H9 (cell line): ENCODE measurements at regions not wholly inside any gene's neighbourhood (a gene's known extent, or its start where the extent isn't known, plus 50 kb on each side); places are given as distances from the start of the nearest gene placed in this dataset.

ENCODE experiments used
- DNase-seq: peaks from one replicate; pipeline ENCODE4 v3.0.0-alpha.2; 2017
- H2AFZ ChIP-seq: one replicate; pipeline ENCODE4 v1.6.1; 2013; ENCODE audit warnings: mild to moderate bottlenecking, low read length, control low read depth, moderate library complexity
- H2AK5ac ChIP-seq: 2 replicates; pipeline ENCODE4 v1.6.1; 2013; ENCODE audit warnings: low read length, control low read depth, mixed read lengths; ENCODE audit not compliant: insufficient read length
- H2BK120ac ChIP-seq: one replicate; pipeline ENCODE4 v1.6.1; 2013; ENCODE audit warnings: low read depth, mild to moderate bottlenecking, low read length, control low read depth, inconsistent platforms; ENCODE audit not compliant: poor library complexity, severe bottlenecking
- H2BK12ac ChIP-seq: 2 replicates; pipeline ENCODE4 v1.6.1; 2013; ENCODE audit warnings: low read length, control low read depth, mixed read lengths, low read depth; ENCODE audit not compliant: insufficient read length
- H2BK15ac ChIP-seq: 2 replicates; pipeline ENCODE4 v1.6.1; 2013; ENCODE audit warnings: low read depth, low read length, control low read depth
- H2BK20ac ChIP-seq: one replicate; pipeline ENCODE4 v1.6.1; 2013; ENCODE audit warnings: low read depth, mild to moderate bottlenecking, low read length, control low read depth, inconsistent platforms; ENCODE audit not compliant: poor library complexity, severe bottlenecking
- H2BK5ac ChIP-seq: 2 replicates; pipeline ENCODE4 v1.6.1; 2013; ENCODE audit warnings: low read length, control low read depth, mixed read lengths; ENCODE audit not compliant: insufficient read length
- H3K14ac ChIP-seq: 2 replicates; pipeline ENCODE4 v1.6.1; 2013; ENCODE audit warnings: low read length, control low read depth; ENCODE audit not compliant: insufficient read depth
- H3K18ac ChIP-seq: 2 replicates; pipeline ENCODE4 v1.6.1; 2013; ENCODE audit warnings: low read depth, mild to moderate bottlenecking, mixed read lengths, low read length, control low read depth; ENCODE audit not compliant: insufficient read length
- H3K23ac ChIP-seq: 2 replicates; pipeline ENCODE4 v1.6.1; 2013; ENCODE audit warnings: low read length, control low read depth, mixed read lengths, low read depth; ENCODE audit not compliant: insufficient read length
- H3K23me2 ChIP-seq: 2 replicates; pipeline ENCODE4 v1.6.1; 2013; ENCODE audit warnings: low read depth, mild to moderate bottlenecking, mixed read lengths, low read length, control low read depth; ENCODE audit not compliant: insufficient read length, poor library complexity, severe bottlenecking
- H3K27ac ChIP-seq: 2 replicates; pipeline ENCODE4 v1.5.1; 2013; ENCODE audit warnings: low read length, control low read depth, mixed read lengths, low read depth; ENCODE audit not compliant: insufficient read length
- H3K27me3 ChIP-seq: 2 replicates; pipeline ENCODE4 v1.6.1; 2013; ENCODE audit warnings: low read length, control low read depth, inconsistent platforms; ENCODE audit not compliant: insufficient read depth
- H3K4ac ChIP-seq: 2 replicates; pipeline ENCODE4 v1.6.1; 2013; ENCODE audit warnings: low read depth, mild to moderate bottlenecking, control low read depth, inconsistent platforms, low read length, moderate library complexity
- H3K4me1 ChIP-seq: 2 replicates; pipeline ENCODE4 v1.6.1; 2013; ENCODE audit warnings: low read length, control low read depth, inconsistent platforms; ENCODE audit not compliant: insufficient read depth
- H3K4me2 ChIP-seq: 2 replicates; pipeline ENCODE4 v1.6.1; 2013; ENCODE audit warnings: low read length, control low read depth, mixed read lengths; ENCODE audit not compliant: insufficient read length, insufficient read depth
- H3K56ac ChIP-seq: 2 replicates; pipeline ENCODE4 v1.6.1; 2013; ENCODE audit warnings: low read depth, mild to moderate bottlenecking, mixed read lengths, low read length, control low read depth; ENCODE audit not compliant: insufficient read length
- H3K79me1 ChIP-seq: 2 replicates; pipeline ENCODE4 v1.6.1; 2013; ENCODE audit warnings: low read depth, mild to moderate bottlenecking, moderate library complexity, low read length, control low read depth, inconsistent platforms; ENCODE audit not compliant: insufficient read depth, poor library complexity, severe bottlenecking
- H3K79me2 ChIP-seq: 2 replicates; pipeline ENCODE4 v1.6.1; 2013; ENCODE audit warnings: low read length, control low read depth, inconsistent platforms; ENCODE audit not compliant: insufficient read depth
- H3K9ac ChIP-seq: 2 replicates; pipeline ENCODE4 v1.6.1; 2013; ENCODE audit warnings: low read length, control low read depth, mixed read lengths; ENCODE audit not compliant: insufficient read length; ENCODE audit errors: extremely low read depth
- H3K9me3 ChIP-seq: one replicate; pipeline ENCODE4 v1.6.1; 2013; ENCODE audit warnings: low read depth, low read length, inconsistent platforms; ENCODE audit not compliant: control insufficient read depth
- H3T11ph ChIP-seq: one replicate; pipeline ENCODE4 v1.6.1; 2013; ENCODE audit warnings: mild to moderate bottlenecking, low read length, control low read depth, inconsistent platforms
- H4K20me1 ChIP-seq: one replicate; pipeline ENCODE4 v1.6.1; 2013; ENCODE audit not compliant: control insufficient read depth, insufficient read length, insufficient read depth
- H4K5ac ChIP-seq: 2 replicates; pipeline ENCODE4 v1.6.1; 2013; ENCODE audit warnings: low read depth, mild to moderate bottlenecking, mixed read lengths, low read length, control low read depth; ENCODE audit not compliant: insufficient read length
- H4K8ac ChIP-seq: replicated peaks from 2 replicates; pipeline ENCODE4 v1.6.1; 2013; ENCODE audit warnings: low read length, control low read depth, mixed read lengths, low read depth; ENCODE audit not compliant: insufficient read length
- H4K91ac ChIP-seq: 2 replicates; pipeline ENCODE4 v1.6.1; 2013; ENCODE audit warnings: low read depth, mild to moderate bottlenecking, moderate library complexity, mixed read lengths, low read length, control low read depth; ENCODE audit not compliant: insufficient read length
- H3K27ac Mint-ChIP-seq, 3 experiments: 2 replicates in 2 of 3; 3 replicates in 1 of 3; pipeline ENCODE4 v1.8.0; 2020 to 2021; ENCODE audit warnings: mixed read lengths in 3 of 3, mild to moderate bottlenecking in 1 of 3, moderate library complexity in 1 of 3
- H3K27me3 Mint-ChIP-seq: 2 replicates; pipeline ENCODE4 v1.8.0; 2021; ENCODE audit warnings: low read depth, mild to moderate bottlenecking, moderate library complexity, mixed read lengths
- H3K36me3 Mint-ChIP-seq, 3 experiments: 2 replicates in 2 of 3; 3 replicates in 1 of 3; pipeline ENCODE4 v1.8.0; 2020 to 2021; ENCODE audit warnings: low read depth in 3 of 3, mixed read lengths in 3 of 3; ENCODE audit not compliant: insufficient read depth in 1 of 3
- H3K4me1 Mint-ChIP-seq, 2 experiments: 2 replicates each; pipeline ENCODE4 v1.8.0; 2020; ENCODE audit warnings: mixed read lengths in 2 of 2
- H3K4me3 Mint-ChIP-seq, 2 experiments: 2 replicates in 1 of 2; 3 replicates in 1 of 2; pipeline ENCODE4 v1.8.0; 2020 to 2021; ENCODE audit warnings: mild to moderate bottlenecking in 2 of 2, mixed read lengths in 2 of 2, moderate library complexity in 1 of 2
- H3K9me3 Mint-ChIP-seq, 2 experiments: 2 replicates in 1 of 2; 3 replicates in 1 of 2; pipeline ENCODE4 v1.8.0; 2020; ENCODE audit warnings: mild to moderate bottlenecking in 2 of 2, mixed read lengths in 2 of 2, moderate library complexity in 1 of 2
- WGBS: extraction: QIAGEN DNeasy Blood & Tissue Kit; methylation state at CpG from one replicate; pipeline ENCODE4 v1.1.7; 2013; ENCODE audit warnings: missing lambda C conversion rate, low lambda C conversion rate, mixed read lengths; ENCODE audit not compliant: insufficient read length; ENCODE audit errors: extremely low coverage; 5-methylcytosine and 5-hydroxymethylcytosine counted together
- TF ChIP-seq, protein P1 (sequence below): fragments of 200-600 bp; sonication (generic); conservative IDR thresholded peaks from 3 replicates; pipeline ENCODE4 v1.8.0; 2021; ENCODE audit warnings: antibody characterized with exemption, mild to moderate bottlenecking

DNA sequence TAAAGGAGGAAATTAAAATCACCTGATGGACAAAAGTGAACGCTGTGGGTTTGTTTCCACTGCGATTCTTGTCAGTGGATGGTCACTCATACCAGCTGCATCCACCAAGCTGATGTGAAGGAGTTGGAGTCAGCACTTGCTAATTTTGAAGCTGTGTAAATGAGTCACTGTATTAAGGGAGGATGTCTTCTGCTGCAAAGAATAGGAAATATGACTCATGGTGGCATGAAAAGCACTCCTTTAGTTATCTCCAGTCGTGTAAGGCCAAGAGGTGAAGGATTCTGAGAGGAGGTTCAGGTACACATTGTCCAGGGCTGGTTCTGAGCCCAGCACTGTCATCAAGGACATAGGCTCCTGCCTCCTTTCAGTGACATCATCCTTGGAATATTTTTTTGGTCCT lies 71.7 kb upstream of the SKOR2 start:
- H4K5ac ChIP-seq = no peak overlapping the region
- no peak overlapping the region for H3K4me3 Mint-ChIP-seq
- H3K27me3 ChIP-seq = no peaks in the 10 kb centered on the region
- TF ChIP-seq, protein P1, sequence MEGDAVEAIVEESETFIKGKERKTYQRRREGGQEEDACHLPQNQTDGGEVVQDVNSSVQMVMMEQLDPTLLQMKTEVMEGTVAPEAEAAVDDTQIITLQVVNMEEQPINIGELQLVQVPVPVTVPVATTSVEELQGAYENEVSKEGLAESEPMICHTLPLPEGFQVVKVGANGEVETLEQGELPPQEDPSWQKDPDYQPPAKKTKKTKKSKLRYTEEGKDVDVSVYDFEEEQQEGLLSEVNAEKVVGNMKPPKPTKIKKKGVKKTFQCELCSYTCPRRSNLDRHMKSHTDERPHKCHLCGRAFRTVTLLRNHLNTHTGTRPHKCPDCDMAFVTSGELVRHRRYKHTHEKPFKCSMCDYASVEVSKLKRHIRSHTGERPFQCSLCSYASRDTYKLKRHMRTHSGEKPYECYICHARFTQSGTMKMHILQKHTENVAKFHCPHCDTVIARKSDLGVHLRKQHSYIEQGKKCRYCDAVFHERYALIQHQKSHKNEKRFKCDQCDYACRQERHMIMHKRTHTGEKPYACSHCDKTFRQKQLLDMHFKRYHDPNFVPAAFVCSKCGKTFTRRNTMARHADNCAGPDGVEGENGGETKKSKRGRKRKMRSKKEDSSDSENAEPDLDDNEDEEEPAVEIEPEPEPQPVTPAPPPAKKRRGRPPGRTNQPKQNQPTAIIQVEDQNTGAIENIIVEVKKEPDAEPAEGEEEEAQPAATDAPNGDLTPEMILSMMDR = no peak
- no peak overlapping the region for H4K8ac ChIP-seq
- H3K56ac ChIP-seq = no peak overlapping the region
- H3K27ac Mint-ChIP-seq = no peak overlapping the region
- no peak overlapping the region for H2BK120ac ChIP-seq
- H3K9me3 ChIP-seq = no peaks in the 10 kb centered on the region
- H2AFZ ChIP-seq = no peak overlapping the region
- H2BK15ac ChIP-seq = no peak overlapping the region
- no peaks in the 10 kb centered on the region for H4K20me1 ChIP-seq
- no peak overlapping the region for H3K18ac ChIP-seq
- H3K4ac ChIP-seq = no peak overlapping the region
- no peak overlapping the region for H2AK5ac ChIP-seq
- H3K9ac ChIP-seq = no peak overlapping the region
- H3K79me2 ChIP-seq = no peaks in the 10 kb centered on the region
- H3K4me2 ChIP-seq = no peak overlapping the region
- no peak overlapping the region for H2BK12ac ChIP-seq
- peaks cover 5% of the 10 kb centered on the region in 2 experiments for H3K4me1 Mint-ChIP-seq
- no peaks in the 10 kb centered on the region for H3K79me1 ChIP-seq
- no peaks in the 10 kb centered on the region for H3K9me3 Mint-ChIP-seq
- no peak for DNase-seq
- no peaks in the 10 kb centered on the region for H3K23me2 ChIP-seq
- no peak overlapping the region for H4K91ac ChIP-seq
- no peak overlapping the region for H2BK5ac ChIP-seq
- H3K23ac ChIP-seq = no peak overlapping the region
- WGBS = no CpG with 5 or more reads among the region's 3 CpGs
- H3K27me3 Mint-ChIP-seq = peaks cover 4% of the 10 kb centered on the region; the same call in 1 of the 2 replicates
- H3T11ph ChIP-seq = no peak overlapping the region
- no peaks in the 10 kb centered on the region; a peak in 1 of 7 replicates for H3K36me3 Mint-ChIP-seq
- peaks cover 4% of the 10 kb centered on the region; the same call in 1 of the 2 replicates for H3K4me1 ChIP-seq
- H2BK20ac ChIP-seq = no peak overlapping the region
- no peak overlapping the region for H3K14ac ChIP-seq
- no peak overlapping the region for H3K27ac ChIP-seq
